ENCODE measurements at regions not wholly inside any gene's neighbourhood (a gene's known extent, or its start where the extent isn't known, plus 50 kb on each side); places are given as distances from the start of the nearest gene placed in this dataset.
A peak's percentile ranks its signal among the peaks of the same experiment; 100 is the strongest.

DNA sequence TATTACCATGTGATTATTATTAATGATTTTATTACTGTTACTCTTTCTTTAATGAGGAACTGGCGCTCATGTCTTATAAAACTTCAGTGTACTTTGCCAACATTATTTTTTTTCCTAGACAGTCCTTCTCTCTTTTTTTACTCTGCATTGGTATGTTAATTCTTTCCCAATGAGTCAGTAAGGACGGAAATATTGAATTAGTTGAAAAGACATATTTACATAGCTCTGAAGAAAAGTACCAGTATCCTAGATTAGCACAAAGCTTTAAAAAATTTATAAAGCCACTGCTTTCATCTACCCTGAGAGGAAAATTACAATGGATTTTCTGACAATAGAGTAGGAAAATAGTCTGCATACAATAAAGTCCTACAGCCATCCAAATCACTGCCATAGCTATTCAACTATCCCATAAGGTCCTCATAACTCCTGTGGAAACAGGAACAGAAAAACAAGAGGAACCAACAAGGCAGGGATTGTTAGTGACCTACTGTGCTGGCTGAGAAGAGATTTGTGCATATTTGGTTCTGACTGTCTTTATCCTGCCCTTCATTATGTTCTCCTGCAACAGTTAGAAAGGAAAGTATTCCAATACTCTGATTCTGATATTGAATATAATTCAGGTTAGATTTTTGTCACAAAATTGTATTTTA lies 314.4 kb downstream of the AASDHPPT start:
- CTCF ChIA-PET = no interaction called here
- H3K9me3 ChIP-seq (ENCODE audit: control insufficient read depth, insufficient read depth, low read depth, low read length) = peaks cover 13% of the 10 kb centered on the region; the same call in 1 of the 2 replicates
- no peaks in the 10 kb centered on the region for H3K27me3 ChIP-seq (ENCODE audit: control insufficient read depth, insufficient read depth, low read length)
- in situ Hi-C loops (cut with HindIII; ENCODE audit: low pct_unique_long_range_greater_than_20kb, low sequenced_read_pairs) (no loop called here), intact Hi-C loops (cut with micrococcal nuclease; ENCODE audit: unreplicated experiment) (no loop called here)
- no peaks in the 10 kb centered on the region for H3K36me3 ChIP-seq (ENCODE audit: control insufficient read depth, insufficient read depth, low read length)
- no peak for ATAC-seq
- BruUV-seq (replicated peaks) = no TSS peak
- no peaks in the 10 kb centered on the region for H3K4me1 ChIP-seq (ENCODE audit: control insufficient read depth, insufficient read depth, low read length)
- POLR2A ChIA-PET = interaction anchor here (0.5 kb wide), 1 partner anchor 32 kb away, joined by 13 read pairs; no protein-coding TSS in a partner anchor
- DNase-seq (ENCODE audit: low read depth, low spot score) = no peak
- TF ChIP-seq SIN3A (IDR thresholded peaks at IDR 0.05; ENCODE audit: borderline replicate concordance, insufficient read depth, low read depth, low read length) (no peak), TCF7L2 (IDR thresholded peaks at IDR 0.05; ENCODE audit: low read depth, low read length) (no peak), POLR2AphosphoS5 (IDR thresholded peaks at IDR 0.05; ENCODE audit: low read depth, low read length) (no peak)
- TF ChIP-seq, protein P1, sequence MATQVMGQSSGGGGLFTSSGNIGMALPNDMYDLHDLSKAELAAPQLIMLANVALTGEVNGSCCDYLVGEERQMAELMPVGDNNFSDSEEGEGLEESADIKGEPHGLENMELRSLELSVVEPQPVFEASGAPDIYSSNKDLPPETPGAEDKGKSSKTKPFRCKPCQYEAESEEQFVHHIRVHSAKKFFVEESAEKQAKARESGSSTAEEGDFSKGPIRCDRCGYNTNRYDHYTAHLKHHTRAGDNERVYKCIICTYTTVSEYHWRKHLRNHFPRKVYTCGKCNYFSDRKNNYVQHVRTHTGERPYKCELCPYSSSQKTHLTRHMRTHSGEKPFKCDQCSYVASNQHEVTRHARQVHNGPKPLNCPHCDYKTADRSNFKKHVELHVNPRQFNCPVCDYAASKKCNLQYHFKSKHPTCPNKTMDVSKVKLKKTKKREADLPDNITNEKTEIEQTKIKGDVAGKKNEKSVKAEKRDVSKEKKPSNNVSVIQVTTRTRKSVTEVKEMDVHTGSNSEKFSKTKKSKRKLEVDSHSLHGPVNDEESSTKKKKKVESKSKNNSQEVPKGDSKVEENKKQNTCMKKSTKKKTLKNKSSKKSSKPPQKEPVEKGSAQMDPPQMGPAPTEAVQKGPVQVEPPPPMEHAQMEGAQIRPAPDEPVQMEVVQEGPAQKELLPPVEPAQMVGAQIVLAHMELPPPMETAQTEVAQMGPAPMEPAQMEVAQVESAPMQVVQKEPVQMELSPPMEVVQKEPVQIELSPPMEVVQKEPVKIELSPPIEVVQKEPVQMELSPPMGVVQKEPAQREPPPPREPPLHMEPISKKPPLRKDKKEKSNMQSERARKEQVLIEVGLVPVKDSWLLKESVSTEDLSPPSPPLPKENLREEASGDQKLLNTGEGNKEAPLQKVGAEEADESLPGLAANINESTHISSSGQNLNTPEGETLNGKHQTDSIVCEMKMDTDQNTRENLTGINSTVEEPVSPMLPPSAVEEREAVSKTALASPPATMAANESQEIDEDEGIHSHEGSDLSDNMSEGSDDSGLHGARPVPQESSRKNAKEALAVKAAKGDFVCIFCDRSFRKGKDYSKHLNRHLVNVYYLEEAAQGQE (IDR thresholded peaks at IDR 0.05; ENCODE audit: insufficient read depth in 1 of 2, low read depth in 2 of 2, low read length in 1 of 2) = no peak
- TF ChIP-seq, protein P2, sequence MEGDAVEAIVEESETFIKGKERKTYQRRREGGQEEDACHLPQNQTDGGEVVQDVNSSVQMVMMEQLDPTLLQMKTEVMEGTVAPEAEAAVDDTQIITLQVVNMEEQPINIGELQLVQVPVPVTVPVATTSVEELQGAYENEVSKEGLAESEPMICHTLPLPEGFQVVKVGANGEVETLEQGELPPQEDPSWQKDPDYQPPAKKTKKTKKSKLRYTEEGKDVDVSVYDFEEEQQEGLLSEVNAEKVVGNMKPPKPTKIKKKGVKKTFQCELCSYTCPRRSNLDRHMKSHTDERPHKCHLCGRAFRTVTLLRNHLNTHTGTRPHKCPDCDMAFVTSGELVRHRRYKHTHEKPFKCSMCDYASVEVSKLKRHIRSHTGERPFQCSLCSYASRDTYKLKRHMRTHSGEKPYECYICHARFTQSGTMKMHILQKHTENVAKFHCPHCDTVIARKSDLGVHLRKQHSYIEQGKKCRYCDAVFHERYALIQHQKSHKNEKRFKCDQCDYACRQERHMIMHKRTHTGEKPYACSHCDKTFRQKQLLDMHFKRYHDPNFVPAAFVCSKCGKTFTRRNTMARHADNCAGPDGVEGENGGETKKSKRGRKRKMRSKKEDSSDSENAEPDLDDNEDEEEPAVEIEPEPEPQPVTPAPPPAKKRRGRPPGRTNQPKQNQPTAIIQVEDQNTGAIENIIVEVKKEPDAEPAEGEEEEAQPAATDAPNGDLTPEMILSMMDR (IDR thresholded peaks at IDR 0.05) = no peak
- H3K4me3 ChIP-seq (ENCODE audit: low read depth in 2 of 2, low read length in 2 of 2) = no peak overlapping the region
- H3K27ac ChIP-seq (ENCODE audit: low read length) = peak overlapping the region; percentile 8; the same call in 1 of the 2 replicates

DNA sequence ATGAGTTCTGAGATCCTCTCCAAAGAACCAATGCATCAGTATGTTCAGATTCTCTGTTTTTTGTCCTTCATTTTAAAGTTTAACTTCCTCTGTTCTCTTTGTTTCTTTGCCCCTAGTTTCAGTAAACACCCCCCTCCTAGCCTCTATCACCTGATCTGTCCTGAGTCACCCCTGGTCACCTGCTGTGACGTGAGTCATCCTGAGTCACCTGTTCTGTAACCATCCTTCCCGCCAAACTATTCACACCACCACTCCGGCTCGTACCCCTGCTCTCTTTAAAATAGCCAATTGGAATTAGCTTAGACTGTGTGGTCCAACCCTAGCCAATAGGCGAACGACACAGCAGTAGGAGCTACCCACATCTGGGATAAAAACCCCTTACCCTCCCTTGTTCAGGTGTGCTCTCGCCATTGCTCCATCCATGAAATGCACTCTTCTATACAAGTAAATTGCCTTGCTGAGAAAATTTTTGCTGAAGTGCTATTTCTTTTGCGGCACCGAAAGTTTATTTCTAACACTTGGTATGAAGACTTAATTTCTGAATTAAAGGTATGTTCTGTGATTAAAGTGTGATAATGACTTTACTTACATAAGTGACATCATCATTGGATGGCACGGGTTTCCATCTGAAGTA lies 318.4 kb downstream of the AASDHPPT start:
- TF ChIP-seq POLR2AphosphoS5 (IDR thresholded peaks at IDR 0.05; ENCODE audit: low read depth, low read length) = no peak
- TF ChIP-seq, protein P1 (IDR thresholded peaks at IDR 0.05; ENCODE audit: insufficient read depth in 1 of 2, low read depth in 2 of 2, low read length in 1 of 2) = no peak
- intact Hi-C loops (cut with micrococcal nuclease; ENCODE audit: unreplicated experiment) (no loop called here), in situ Hi-C loops (cut with HindIII; ENCODE audit: low pct_unique_long_range_greater_than_20kb, low sequenced_read_pairs) (no loop called here)
- ATAC-seq (no peak), DNase-seq (ENCODE audit: low read depth, low spot score) (no peak)
- POLR2A ChIA-PET = no interaction called here
- Histone ChIP-seq H3K9me3 (ENCODE audit: control insufficient read depth, insufficient read depth, low read depth, low read length) (peaks cover 18% of the 10 kb centered on the region; the same call in 1 of the 2 replicates), H3K4me1 (ENCODE audit: control insufficient read depth, insufficient read depth, low read length) (peaks cover 5% of the 10 kb centered on the region), H3K36me3 (ENCODE audit: control insufficient read depth, insufficient read depth, low read length) (no peaks in the 10 kb centered on the region), H3K27me3 (ENCODE audit: control insufficient read depth, insufficient read depth, low read length) (no peaks in the 10 kb centered on the region), H3K4me3 (ENCODE audit: low read depth in 2 of 2, low read length in 2 of 2) (no peak overlapping the region), H3K27ac (ENCODE audit: low read length) (no peak overlapping the region)
- no TSS peak for BruUV-seq (replicated peaks)
- CTCF ChIA-PET = no interaction called here
